ENCODE measurements at regions not wholly inside any gene's neighbourhood (a gene's known extent, or its start where the extent isn't known, plus 50 kb on each side); places are given as distances from the start of the nearest gene placed in this dataset.

DNA sequence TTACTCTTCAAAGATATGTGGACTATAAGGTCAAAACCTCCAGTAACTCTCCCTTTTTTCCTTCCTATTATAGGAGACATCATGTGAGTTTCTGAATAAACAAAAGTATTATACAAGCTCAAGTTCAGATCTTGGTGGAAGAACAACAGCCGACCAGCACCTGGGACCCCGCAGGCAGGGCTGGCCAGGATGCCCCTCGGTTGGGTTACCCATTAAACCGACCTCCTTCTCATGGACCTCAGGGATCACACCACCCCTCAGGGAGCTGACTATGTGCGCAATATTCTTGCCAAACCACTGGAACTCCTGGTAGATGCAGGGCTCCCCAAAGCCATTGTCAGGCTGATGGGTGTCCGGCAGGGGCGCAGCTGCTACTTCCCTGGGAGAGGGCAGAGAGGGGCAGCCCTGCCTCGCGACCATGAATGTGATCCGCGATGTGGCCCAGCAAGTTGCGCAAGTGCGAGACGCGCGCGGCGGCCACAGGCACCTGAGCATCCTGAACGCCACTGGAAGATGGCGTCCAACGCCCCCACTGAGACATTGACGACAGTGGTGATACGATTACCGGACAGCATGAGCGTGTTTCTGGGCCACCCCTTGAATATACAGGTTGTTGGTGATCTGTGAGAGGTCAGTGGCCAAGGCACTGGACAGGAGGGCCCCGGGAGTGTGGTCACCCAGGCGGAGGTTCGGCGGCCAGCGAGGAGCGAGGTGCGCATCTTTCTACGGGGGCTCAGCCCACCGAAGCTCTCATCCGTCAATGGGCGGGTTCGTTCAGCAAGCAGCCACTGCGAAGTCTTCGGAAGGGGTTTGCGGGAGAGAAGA is 161.3 kb downstream of the IPMK start:
- TF ChIP-seq, protein P1, sequence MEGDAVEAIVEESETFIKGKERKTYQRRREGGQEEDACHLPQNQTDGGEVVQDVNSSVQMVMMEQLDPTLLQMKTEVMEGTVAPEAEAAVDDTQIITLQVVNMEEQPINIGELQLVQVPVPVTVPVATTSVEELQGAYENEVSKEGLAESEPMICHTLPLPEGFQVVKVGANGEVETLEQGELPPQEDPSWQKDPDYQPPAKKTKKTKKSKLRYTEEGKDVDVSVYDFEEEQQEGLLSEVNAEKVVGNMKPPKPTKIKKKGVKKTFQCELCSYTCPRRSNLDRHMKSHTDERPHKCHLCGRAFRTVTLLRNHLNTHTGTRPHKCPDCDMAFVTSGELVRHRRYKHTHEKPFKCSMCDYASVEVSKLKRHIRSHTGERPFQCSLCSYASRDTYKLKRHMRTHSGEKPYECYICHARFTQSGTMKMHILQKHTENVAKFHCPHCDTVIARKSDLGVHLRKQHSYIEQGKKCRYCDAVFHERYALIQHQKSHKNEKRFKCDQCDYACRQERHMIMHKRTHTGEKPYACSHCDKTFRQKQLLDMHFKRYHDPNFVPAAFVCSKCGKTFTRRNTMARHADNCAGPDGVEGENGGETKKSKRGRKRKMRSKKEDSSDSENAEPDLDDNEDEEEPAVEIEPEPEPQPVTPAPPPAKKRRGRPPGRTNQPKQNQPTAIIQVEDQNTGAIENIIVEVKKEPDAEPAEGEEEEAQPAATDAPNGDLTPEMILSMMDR (IDR thresholded peaks at IDR 0.05) = no peak
- TF ChIP-seq POLR2AphosphoS5 (IDR thresholded peaks at IDR 0.05) = no peak
- no peak for TF ChIP-seq EP300 (IDR thresholded peaks at IDR 0.05)
- no peak for TF ChIP-seq POLR2A (IDR thresholded peaks at IDR 0.05)

Data from stomach (tissue), 4 donors.